HG03558 (cell line): ENCODE measurements at regions not wholly inside any gene's neighbourhood (a gene's known extent, or its start where the extent isn't known, plus 50 kb on each side); places are given as distances from the start of the nearest gene placed in this dataset.

Experiments used
- ATAC-seq: cut with Tn5 transposase; IDR thresholded peaks from one replicate; pipeline ENCODE4 v1.9.1; 2021; ENCODE audit warnings: moderate number of reproducible peaks; ENCODE audit not compliant: unreplicated experiment; ENCODE audit errors: extremely low read depth

DNA sequence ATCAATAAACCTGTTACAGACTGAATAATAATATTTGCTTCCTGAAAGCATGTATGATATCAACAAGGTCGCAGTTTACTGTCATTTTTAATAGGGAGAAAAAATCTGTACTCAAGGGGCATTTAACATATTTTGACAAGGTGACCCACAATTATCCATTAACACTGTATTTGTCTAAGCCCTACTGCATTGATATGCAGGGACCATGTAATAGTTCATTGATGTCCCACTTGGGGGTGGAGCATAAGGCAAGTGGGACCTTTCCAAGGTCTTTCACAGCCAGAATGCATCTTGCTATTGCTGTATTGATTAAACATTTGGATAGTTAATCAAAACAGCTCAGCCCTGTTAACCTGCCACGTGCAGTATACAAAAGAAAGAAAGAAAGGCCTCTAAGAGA is 502.0 kb downstream of the NR2F1-AS1 start:
- no peak for ATAC-seq

DNA sequence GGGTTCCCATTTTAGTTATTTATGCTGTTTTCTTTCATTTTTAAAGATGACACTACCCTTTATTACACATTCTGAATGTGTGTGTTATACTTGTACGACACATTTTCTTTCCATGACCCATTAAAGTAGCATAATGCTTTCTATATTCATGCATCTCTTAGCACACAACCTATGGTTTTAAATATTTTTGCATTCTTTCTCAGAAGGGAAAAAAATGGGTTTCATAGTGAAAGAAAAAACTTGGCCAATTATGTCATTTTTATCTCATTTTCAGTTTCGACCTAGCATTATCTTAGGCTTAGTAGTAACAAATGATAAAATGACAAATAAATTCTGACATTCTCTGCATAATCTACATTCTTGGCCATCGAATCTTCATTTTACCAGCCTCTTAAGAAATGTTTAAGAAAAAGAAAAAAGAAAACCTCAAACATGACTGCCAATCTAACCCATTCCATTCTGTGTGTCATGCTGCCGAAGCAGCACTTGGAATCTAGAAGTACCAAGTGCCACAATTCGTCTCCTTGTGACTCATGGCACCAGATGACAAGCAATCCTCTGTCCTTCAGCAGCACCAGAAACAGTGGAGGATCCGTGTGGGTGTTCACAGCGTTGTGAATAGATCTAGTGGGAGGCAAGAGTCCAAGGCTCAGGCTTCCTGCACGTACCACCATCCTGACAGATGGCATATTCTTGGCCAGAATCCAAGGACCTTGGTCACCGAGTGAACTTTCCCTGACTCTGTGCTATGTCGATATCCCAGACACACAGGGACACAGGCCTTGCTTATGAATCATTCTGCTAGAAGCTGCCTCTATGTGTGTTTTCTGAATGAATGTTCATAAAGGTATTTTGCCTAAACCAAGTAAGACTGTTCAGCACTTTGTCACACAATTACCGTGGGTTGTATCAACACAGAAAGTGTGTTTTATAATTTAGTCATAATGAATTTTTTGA is 502.7 kb downstream of the NR2F1-AS1 start:
- peak; percentile 49 for ATAC-seq

DNA sequence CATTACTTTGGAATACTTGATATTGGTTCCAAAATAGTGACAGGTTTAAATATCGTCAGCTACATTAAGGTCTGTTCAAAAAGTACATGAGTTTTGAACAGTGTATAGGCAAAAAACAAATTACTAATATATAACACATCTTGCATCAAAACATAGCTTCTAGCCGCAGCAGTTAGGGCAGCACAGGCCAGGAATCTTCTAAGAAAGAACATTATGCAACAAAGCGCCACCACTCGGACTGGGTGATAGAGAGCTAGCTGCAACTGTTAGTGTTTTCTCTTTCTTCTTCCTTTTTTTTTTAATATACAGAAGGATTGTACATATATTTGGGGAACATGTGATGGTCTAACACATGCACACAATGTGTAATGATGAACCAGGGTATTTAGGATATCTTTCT is 504.5 kb downstream of the NR2F1-AS1 start:
- no peak for ATAC-seq

GRCh38 chr5:93076096-93076495 is 504.9 kb downstream of the NR2F1-AS1 start:
- no peak for ATAC-seq

DNA sequence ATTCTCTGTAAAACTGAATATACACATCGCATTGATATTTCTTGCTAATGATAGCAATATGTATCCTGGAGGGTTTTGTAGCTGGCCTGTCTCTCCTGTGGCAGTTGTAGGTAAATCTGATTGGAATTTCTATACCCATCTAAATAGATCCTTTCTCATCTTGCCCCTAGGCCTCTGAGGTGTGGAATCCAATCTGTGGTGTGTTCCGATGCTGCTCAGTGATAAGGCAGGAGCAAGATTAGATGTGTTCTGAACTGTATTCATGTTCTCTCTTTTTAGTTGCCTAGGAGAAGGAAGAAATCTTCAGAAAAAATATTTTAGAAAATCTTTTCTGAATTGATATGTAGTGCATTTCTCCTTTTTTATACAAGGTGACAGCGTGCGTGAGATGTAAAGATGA is 507.5 kb downstream of the NR2F1-AS1 start:
- no peak for ATAC-seq

GRCh38 chr5:93072831-93073459 is 508.1 kb downstream of the NR2F1-AS1 start:
- ATAC-seq, result no peak

DNA sequence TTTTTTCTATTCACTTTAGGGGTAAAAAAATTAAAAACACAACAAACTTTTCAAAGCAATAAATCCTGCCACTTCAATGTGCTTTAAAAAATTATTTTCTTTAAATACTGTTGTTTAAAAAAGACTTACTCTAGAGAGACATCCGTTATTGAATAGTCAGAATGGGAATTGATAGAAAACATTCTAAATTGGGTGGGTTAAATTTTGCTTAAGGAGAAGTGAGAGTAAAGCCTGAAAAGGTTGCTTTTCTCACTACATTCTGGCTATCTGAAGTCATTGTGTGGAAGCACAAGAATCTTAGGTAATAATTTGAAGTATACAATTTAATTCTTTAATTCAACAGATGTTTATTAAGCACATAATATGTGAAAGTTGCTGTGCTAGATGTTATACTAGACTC is 509.3 kb downstream of the NR2F1-AS1 start:
- no peak for ATAC-seq

DNA sequence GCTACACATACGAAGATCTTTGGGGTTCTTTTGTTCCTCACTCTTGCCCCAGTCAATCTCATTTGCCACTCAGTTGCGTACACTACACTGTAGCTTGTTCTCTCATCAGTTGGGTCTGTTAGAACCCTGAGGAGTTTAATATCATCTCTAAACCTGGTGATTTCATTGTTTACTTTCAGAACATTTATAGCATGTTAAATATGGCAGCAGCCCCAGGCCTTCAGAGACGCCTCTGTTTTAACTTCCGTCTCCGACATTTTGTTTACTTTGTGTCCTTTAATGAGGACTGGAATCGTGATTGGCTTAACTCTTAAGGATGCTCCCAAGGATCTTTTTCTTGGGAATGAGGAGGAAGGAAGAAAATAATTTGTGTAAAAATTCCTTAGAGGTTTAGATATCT is 510.1 kb downstream of the NR2F1-AS1 start:
- ATAC-seq, result no peak

DNA sequence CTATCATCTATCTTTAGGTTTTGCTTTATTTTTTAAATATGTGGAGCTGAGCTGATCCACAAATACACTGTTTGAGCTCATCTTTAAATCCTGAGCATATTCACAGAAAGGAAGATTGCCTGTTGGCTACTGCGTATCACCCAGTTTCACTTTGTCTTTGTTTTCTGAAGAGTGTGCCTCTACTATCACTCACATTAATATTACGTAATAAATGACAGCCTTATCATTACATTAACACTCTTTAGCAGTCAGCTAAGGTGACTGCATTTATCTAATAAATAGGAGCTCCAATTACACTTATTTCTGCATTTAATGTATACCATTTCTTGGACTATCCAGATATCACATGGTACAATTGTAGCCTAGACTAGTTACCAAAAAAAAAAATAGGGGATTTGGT is 511.7 kb downstream of the NR2F1-AS1 start:
- no peak for ATAC-seq

- ATAC-seq, result no peak
Measured at GRCh38 chr5:93062548-93062947, 518.5 kb downstream of the NR2F1-AS1 start.

DNA sequence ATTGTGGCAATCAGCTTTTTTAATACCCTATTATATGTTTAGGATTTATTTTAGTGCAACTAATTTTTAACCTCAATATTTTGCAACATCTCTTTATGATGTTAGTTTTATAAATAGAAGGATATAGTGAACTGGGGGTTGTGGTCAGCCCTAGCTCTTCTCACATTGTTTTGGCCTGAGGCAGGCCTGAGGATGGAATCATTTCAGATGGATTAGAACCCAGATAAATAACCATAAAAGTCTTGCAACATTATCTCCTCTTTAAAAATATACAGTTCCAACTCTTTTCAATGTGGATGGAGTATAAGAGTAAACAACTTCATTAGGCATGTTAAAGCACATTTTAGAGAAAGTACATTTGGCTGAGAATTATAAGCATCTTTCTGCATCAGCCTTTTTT is 522.7 kb downstream of the NR2F1-AS1 start:
- ATAC-seq, result no peak

DNA sequence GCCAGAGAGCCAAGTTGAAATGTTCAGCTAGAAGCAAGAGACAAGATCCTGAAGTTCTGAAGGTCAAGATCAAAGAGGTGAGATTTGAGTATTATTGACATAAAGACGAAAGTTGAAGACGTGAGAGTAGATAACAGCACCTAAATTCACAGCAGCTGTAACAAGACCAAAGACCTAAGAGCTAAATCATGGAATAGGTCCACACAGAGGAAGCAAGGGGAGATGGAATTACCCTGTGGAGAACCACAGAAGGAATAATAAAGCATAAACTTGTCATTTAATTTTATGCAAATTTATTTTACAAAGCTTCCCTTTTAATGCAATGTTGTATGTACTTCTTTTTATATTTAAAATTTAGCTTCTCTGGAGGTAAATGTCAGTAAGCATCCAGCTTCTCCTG is 523.7 kb downstream of the NR2F1-AS1 start:
- no peak for ATAC-seq

DNA sequence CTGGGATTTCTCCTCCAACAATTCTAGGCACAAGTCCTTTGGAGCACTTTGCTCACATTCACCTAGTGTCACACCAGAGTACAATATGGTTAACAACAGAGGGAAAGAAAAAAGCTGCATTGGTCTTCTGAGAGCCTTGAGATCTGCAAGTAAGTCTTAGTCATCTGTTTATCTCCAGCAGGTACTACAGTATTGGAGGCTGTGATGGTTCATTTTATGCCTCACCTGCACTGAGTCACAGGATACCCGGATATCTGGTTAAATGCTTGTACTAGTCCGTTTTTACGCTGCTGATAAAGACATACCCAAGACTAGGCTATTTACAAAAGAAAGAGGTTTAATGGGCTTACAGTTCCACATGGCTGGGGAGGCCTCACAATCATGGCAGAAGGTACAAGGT is 525.0 kb downstream of the NR2F1-AS1 start:
- ATAC-seq, result no peak

DNA sequence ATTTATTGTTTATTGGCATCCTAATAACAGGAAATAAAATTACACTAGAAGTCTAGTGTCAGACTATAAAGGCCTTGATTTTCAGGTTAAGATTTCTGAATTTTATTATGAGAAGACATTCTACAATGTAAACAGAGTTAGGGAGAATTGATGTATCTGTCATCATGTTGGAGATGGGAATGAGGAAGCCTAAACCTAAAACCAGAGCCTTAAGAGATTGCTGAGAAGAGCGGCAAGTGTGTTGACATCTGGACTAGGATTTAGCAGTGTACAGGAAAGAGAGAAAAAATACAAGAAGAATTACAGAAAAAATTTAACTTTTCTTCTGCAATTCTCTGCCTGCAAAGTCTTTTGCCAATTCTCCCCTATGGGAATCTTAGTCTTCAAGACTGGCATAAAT is 525.5 kb downstream of the NR2F1-AS1 start:
- ATAC-seq, result no peak

- ATAC-seq, result no peak
Measured at GRCh38 chr5:93054424-93055163, 526.4 kb downstream of the NR2F1-AS1 start.

DNA sequence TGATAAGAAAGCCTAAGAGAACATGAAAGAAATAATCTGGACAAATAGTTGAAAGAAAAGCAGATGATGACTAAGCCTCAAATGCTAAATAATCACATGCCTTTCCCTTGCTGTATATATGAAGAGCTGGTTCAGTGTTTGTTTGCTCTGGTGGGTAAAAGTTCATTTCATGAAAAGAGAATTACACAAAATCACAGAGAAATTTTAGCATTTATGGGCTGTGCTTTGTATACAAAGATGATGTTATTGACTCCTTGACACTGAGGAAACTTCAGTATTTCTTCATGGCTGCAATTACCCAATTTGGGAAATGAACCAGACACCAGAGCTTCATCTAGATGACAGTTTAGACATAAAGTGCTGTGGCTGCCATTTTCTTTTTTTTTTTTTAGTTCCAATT is 527.2 kb downstream of the NR2F1-AS1 start:
- no peak for ATAC-seq

DNA sequence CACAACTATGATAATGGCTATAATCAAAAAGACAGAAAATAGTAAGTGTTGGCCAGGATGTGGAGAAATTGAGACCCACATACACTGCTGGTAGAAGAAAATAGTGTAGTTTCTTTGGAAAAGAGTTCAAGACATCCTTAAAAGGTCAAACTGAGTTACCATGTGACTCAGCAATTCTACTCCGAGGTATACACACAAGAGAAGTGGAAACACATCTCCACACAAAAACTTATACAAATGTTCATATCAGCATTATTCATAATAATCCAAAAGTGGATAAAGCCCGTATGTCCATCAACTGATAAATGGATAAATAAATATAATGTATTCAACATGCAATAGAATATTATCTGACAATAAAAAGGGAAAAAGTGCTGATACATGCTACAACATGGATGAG is 532.2 kb downstream of the NR2F1-AS1 start:
- ATAC-seq, result no peak

- no peak for ATAC-seq
Measured at GRCh38 chr5:93044859-93045666, 536.0 kb downstream of the NR2F1-AS1 start.

DNA sequence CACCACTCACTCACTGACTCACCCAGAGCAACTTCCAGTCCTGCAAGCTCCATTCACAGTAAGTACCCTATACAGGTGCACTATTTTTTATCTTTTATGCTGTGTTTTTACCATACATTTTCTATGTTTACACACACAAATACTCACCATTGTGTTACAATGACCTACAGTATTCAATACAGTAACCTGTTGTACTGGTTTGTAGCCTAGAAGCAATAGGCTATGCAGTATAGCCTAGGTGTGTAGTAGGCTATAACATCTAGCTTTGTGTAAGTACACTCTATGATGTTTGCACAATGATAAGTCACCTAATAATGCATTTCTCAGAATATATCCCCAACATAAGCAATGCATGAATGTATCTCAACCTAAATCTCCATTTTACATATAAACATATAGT is 541.1 kb downstream of the NR2F1-AS1 start:
- no peak for ATAC-seq
